Activated T-helper 2 cell treated with anti-CD3 and anti-CD28 coated beads, Interferon-gamma antibody, Interleukin-2, Interleukin-4, amounts not matched to agents 10 μg/mL and 5 μg/mL and 100 μg/mL, durations not matched to agents 14 hours and 24 hours and 36 hours (primary cell): ENCODE measurements at regions not wholly inside any gene's neighbourhood (a gene's known extent, or its start where the extent isn't known, plus 50 kb on each side); places are given as distances from the start of the nearest gene placed in this dataset.

Experiments
- DNase-seq: peaks from one replicate; pipeline ENCODE4 v3.0.0; 2021; ENCODE audit warnings: low spot score
- H3K27ac Mint-ChIP-seq: one replicate; pipeline ENCODE4 v1.8.0; 2021; ENCODE audit warnings: mixed read lengths
- H3K27me3 Mint-ChIP-seq: one replicate; pipeline ENCODE4 v1.8.0; 2021; ENCODE audit warnings: low read depth, mixed read lengths
- H3K36me3 Mint-ChIP-seq: one replicate; pipeline ENCODE4 v1.8.0; 2021; ENCODE audit warnings: low read depth, mixed read lengths
- H3K4me1 Mint-ChIP-seq: one replicate; pipeline ENCODE4 v1.8.0; 2021; ENCODE audit warnings: low read depth, mixed read lengths
- H3K4me3 Mint-ChIP-seq: one replicate; pipeline ENCODE4 v1.8.0; 2021; ENCODE audit warnings: low read depth, mild to moderate bottlenecking, moderate library complexity, mixed read lengths
- H3K9me3 Mint-ChIP-seq: one replicate; pipeline ENCODE4 v1.8.0; 2021; ENCODE audit warnings: mixed read lengths
- intact Hi-C: fragments of 100-400 bp; cut with micrococcal nuclease; formaldehyde crosslinking; loops from one replicate; pipeline ENCODE4 v1.15.1; 2023

GRCh38 chr4:24476282-24476681, 108.1 kb downstream of the DHX15 start:
- Mint-ChIP-seq H3K27ac (no peak overlapping the region), H3K4me3 (no peak overlapping the region)
- intact Hi-C loops, result loop anchor here (10.0 kb wide), 1 partner anchor 1141 kb away; no protein-coding TSS in a partner anchor

DNA sequence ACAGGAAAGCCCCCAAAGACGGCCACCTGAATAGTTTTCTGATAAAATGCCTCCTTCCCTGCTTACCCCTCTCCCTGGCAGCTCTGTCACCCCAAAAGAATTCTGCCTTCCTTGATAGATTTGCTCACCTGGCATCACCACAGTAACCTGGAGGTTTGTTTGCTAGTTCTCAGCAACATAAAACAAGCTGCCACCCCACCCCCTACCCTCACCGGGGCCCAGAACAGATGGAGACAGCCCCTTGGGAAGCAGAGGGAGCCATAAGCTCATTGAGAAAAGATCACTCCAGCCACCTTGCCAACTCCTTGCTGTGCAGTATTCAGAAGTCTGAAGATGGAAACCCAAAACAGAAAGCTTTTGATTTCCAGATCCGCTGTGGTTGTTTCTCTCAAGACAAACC, 108.6 kb downstream of the DHX15 start:
- peaks cover 14% of the 10 kb centered on the region for H3K4me1 Mint-ChIP-seq
- H3K27ac Mint-ChIP-seq, result no peak overlapping the region
- no peaks in the 10 kb centered on the region for H3K36me3 Mint-ChIP-seq
- peaks cover 54% of the 10 kb centered on the region for H3K27me3 Mint-ChIP-seq
- no peak overlapping the region for H3K4me3 Mint-ChIP-seq
- DNase-seq, result no peak
- intact Hi-C loops, result loop anchor here (10.0 kb wide), 1 partner anchor 1141 kb away; no protein-coding TSS in a partner anchor
- no peaks in the 10 kb centered on the region for H3K9me3 Mint-ChIP-seq

More at GRCh38 chr4:24476282-24476681, 108.1 kb downstream of the DHX15 start:
- Mint-ChIP-seq H3K27me3 (peaks cover 52% of the 10 kb centered on the region), H3K9me3 (no peaks in the 10 kb centered on the region), H3K4me1 (peaks cover 12% of the 10 kb centered on the region), H3K36me3 (no peaks in the 10 kb centered on the region)
- DNase-seq, result no peak

DNA sequence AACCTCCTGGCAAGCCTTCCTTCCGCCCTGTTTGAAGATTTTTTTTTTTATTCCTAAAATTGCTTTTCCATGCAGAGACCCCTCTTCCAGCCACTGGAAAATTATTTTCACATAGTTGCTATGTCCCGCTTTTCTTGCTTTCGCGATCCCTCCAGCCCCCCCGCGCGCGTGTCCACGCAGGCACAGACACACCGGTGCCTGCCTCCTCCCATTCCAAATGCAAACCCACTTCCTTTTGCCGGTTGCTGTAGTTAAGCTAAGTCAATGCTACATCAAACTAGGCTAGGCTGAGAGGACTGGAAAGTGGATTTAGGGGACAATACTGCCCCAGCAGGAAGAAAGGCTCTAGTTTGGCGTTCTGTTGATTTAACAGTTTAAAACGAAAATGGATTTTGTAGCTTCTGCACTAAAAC, 111.0 kb downstream of the DHX15 start:
- H3K4me3 Mint-ChIP-seq, result peak overlapping the region; percentile 96
- peaks cover 30% of the 10 kb centered on the region for H3K4me1 Mint-ChIP-seq
- DNase-seq, result no peak
- peak overlapping the region; percentile 40 for H3K27ac Mint-ChIP-seq
- H3K36me3 Mint-ChIP-seq, result no peaks in the 10 kb centered on the region
- peaks cover 67% of the 10 kb centered on the region for H3K27me3 Mint-ChIP-seq
- intact Hi-C loops, result loop anchor here (2.0 to 10.0 kb wide), 4 partner anchors 39 to 1139 kb away; partner anchors contain the start of genes ANAPC4 and DHX15
- no peaks in the 10 kb centered on the region for H3K9me3 Mint-ChIP-seq

GRCh38 chr4:24472514-24473308, 111.6 kb downstream of the DHX15 start:
- no peaks in the 10 kb centered on the region for H3K36me3 Mint-ChIP-seq
- peaks cover 31% of the 10 kb centered on the region for H3K4me1 Mint-ChIP-seq
- DNase-seq, result peak; percentile 53
- no peaks in the 10 kb centered on the region for H3K9me3 Mint-ChIP-seq
- intact Hi-C loops, result loop anchor here (2.0 to 10.0 kb wide), 4 partner anchors 40 to 1138 kb away; partner anchors contain the start of genes ANAPC4 and DHX15
- H3K27ac Mint-ChIP-seq, result peak overlapping the region; percentile 57
- H3K4me3 Mint-ChIP-seq, result peak overlapping the region; percentile 96
- peaks cover 72% of the 10 kb centered on the region for H3K27me3 Mint-ChIP-seq

- Mint-ChIP-seq H3K27me3 (peaks cover 76% of the 10 kb centered on the region), H3K4me1 (peaks cover 31% of the 10 kb centered on the region), H3K9me3 (no peaks in the 10 kb centered on the region), H3K27ac (peak overlapping the region; percentile 48), H3K4me3 (peak overlapping the region; percentile 96), H3K36me3 (no peaks in the 10 kb centered on the region)
- DNase-seq, result no peak
- intact Hi-C loops, result loop anchor here (2.0 to 10.0 kb wide), 4 partner anchors 40 to 1137 kb away; partner anchors contain the start of genes ANAPC4 and DHX15
These were observed 112.2 kb downstream of the DHX15 start for GRCh38 chr4:24472161-24472510.

DNA sequence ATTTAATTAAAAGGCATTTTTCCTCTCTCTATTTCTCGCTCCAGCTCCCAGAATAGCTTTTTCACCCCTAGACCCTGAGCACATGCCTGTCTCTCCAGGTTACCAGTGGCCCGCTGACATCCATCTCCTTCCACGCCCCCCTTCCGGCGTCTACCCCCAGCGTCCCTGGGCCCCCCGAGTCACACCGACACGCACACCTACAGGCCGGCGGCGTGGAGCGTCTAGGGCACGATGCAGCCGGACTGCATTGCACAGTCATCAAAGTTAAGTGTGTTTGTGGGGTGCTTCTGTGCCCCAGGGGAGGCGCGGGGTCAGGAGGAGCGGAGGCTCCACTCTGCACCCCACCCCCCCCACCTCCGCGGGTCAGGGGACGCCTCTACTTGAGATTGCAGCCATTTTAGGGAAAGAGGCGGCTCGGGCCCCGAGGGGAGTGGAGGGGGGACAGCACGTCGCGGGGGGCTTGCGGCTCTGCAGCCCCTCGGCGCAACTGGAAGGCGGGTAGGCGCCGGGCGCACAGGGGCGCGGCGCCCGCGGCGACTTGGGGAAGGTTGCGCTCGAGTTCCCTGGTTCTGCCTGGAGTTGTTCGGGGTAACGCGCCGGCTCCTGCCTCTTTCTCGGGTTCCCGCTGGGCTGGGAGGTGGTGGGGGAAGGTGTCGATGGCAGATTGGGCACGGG, 112.7 kb downstream of the DHX15 start:
- Mint-ChIP-seq H3K27me3 (peaks cover 76% of the 10 kb centered on the region), H3K4me1 (peaks cover 31% of the 10 kb centered on the region), H3K9me3 (no peaks in the 10 kb centered on the region), H3K27ac (peak overlapping the region; percentile 26), H3K4me3 (peak overlapping the region; percentile 88), H3K36me3 (no peaks in the 10 kb centered on the region)
- DNase-seq, result no peak
- intact Hi-C loops, result loop anchor here (2.0 to 10.0 kb wide), 4 partner anchors 41 to 1137 kb away; partner anchors contain the start of genes ANAPC4 and DHX15

GRCh38 chr4:24470666-24471485, 113.5 kb downstream of the DHX15 start:
- peaks cover 31% of the 10 kb centered on the region for H3K4me1 Mint-ChIP-seq
- H3K27ac Mint-ChIP-seq, result peak overlapping the region; percentile 61
- H3K9me3 Mint-ChIP-seq, result no peaks in the 10 kb centered on the region
- no peak for DNase-seq
- H3K4me3 Mint-ChIP-seq, result peak overlapping the region; percentile 88
- H3K36me3 Mint-ChIP-seq, result no peaks in the 10 kb centered on the region
- peaks cover 75% of the 10 kb centered on the region for H3K27me3 Mint-ChIP-seq
- intact Hi-C loops, result loop anchor here (5.0 to 10.0 kb wide), 3 partner anchors 41 to 1136 kb away; partner anchors contain the start of gene ANAPC4

DNA sequence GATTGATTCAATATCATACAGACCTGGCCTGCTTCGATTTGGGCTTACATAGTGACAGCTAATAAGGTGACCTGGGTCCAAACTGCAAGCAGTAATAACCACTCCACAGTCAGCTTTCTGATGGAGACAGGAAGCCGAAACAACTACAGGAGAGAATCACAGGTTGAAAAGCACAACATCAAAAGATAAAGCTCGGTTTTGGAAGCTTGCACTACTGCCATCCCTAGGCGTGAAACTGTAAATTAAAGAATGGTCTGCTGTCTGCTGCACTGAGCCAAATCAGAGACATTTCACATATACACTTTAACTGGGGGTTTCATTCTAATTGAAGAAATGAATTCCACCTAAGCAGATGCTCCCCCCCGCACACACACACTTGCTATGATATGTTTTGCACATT, 116.3 kb downstream of the DHX15 start:
- Mint-ChIP-seq H3K9me3 (no peaks in the 10 kb centered on the region), H3K27ac (no peak overlapping the region), H3K4me3 (no peak overlapping the region), H3K27me3 (peaks cover 76% of the 10 kb centered on the region), H3K36me3 (no peaks in the 10 kb centered on the region), H3K4me1 (peaks cover 26% of the 10 kb centered on the region)
- no peak for DNase-seq
- intact Hi-C loops, result no loop called here

DNA sequence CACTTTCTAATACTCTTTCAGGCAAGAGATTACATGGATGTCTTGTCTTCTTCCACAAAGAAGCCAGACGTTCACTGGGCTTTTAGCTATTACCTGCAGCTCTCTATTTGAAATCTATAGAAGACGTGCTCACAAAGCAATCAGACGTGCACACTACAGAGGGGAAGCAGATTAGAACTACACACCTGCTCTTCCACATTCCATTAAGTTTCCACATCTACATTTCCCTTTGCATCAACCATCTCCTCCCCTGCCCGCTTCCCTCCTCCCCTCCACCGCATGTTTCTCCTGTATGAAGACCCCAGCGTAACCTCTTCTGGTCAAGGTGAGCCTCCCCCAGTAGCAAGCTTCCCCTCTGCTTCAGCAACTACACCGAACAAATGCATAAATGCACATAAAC, 119.8 kb downstream of the DHX15 start:
- H3K36me3 Mint-ChIP-seq, result no peaks in the 10 kb centered on the region
- peaks cover 12% of the 10 kb centered on the region for H3K4me1 Mint-ChIP-seq
- no peak for DNase-seq
- H3K9me3 Mint-ChIP-seq, result no peaks in the 10 kb centered on the region
- no peak overlapping the region for H3K4me3 Mint-ChIP-seq
- H3K27me3 Mint-ChIP-seq, result peaks cover 59% of the 10 kb centered on the region
- intact Hi-C loops, result no loop called here
- H3K27ac Mint-ChIP-seq, result no peak overlapping the region

- DNase-seq, result no peak
- Mint-ChIP-seq H3K36me3 (no peaks in the 10 kb centered on the region), H3K4me3 (no peak overlapping the region), H3K27me3 (peaks cover 5% of the 10 kb centered on the region), H3K4me1 (no peaks in the 10 kb centered on the region), H3K9me3 (no peaks in the 10 kb centered on the region), H3K27ac (no peak overlapping the region)
- intact Hi-C loops, result no loop called here
These were observed 127.9 kb downstream of the DHX15 start for GRCh38 chr4:24456431-24456830.

DNA sequence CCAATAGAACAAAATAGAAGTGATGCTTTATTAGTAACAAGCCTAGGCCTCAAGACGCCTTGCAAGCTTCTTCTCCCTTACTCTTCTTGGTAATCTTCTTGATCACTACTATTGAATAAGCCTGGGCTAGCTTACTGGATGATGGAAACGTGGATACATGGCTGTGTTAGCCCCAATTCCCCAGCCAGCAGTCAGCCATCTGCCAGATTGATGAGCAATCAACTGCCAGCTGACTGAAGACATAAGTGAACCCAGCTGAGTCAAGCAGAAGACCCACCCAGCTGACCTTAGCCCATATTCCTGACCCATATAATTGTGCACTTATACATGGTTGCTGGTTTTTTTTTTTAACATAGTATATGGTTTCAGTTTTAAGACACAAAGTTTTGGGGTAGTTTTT, 130.4 kb downstream of the DHX15 start:
- no peak overlapping the region for H3K4me3 Mint-ChIP-seq
- intact Hi-C loops, result no loop called here

DNA sequence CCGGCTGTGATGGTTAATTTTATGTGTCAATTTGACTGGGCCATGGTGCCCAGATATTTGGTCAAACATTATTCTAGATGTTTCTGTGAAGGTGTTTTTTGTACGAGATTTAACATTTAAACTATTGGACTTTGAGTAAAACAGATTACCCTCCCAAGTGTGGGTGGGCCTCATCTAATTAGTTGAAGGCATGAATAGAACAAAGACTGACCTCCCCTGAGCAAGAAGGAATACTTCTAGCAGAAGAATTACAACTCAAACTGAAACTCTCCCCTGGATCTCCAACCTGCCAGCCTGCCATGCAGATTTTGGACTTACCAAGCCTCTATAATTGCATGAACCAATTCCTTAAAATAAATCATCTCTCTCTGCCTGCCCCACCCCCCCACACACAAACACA, 132.5 kb downstream of the DHX15 start:
- Mint-ChIP-seq H3K4me3 (no peak overlapping the region), H3K9me3 (no peaks in the 10 kb centered on the region), H3K27me3 (peaks cover 3% of the 10 kb centered on the region), H3K36me3 (no peaks in the 10 kb centered on the region), H3K4me1 (no peaks in the 10 kb centered on the region), H3K27ac (no peak overlapping the region)
- intact Hi-C loops, result no loop called here
- no peak for DNase-seq

More for the DNA sequence above, 130.4 kb downstream of the DHX15 start:
- no peaks in the 10 kb centered on the region for H3K9me3 Mint-ChIP-seq
- no peak for DNase-seq
- H3K4me1 Mint-ChIP-seq, result no peaks in the 10 kb centered on the region
- H3K36me3 Mint-ChIP-seq, result no peaks in the 10 kb centered on the region
- peaks cover 3% of the 10 kb centered on the region for H3K27me3 Mint-ChIP-seq
- H3K27ac Mint-ChIP-seq, result no peak overlapping the region
